Left lung (tissue), 4 donors: ENCODE measurements at regions not wholly inside any gene's neighbourhood (a gene's known extent, or its start where the extent isn't known, plus 50 kb on each side); places are given as distances from the start of the nearest gene placed in this dataset.

Experiments
- ATAC-seq: fragments of 200-7000 bp; cut with Tn5 transposase; one replicate; pipeline ENCODE4 v1.9.1; 2020; ENCODE audit warnings: moderate library complexity
- DNase-seq, 4 donors: peaks; one replicate each; pipeline ENCODE4 v3.0.0-alpha.2; 2013 to 2020
- H3K27ac ChIP-seq, 2 donors: fragments of 200-600 bp; sonication (generic) in 1 of 2; one replicate each; pipeline versions ENCODE4 v1.5.0 to v1.8.0; 2020 to 2021
- H3K27me3 ChIP-seq, 2 donors: fragments of 200-600 bp; sonication (generic) in 1 of 2; one replicate each; pipeline versions ENCODE4 v1.5.0 to v1.8.0; 2020 to 2021
- H3K36me3 ChIP-seq, 2 donors: fragments of 200-600 bp; sonication (generic) in 1 of 2; one replicate each; pipeline versions ENCODE4 v1.5.0 to v1.8.0; 2020 to 2021
- H3K4me1 ChIP-seq, 2 donors: fragments of 200-600 bp; one replicate each; pipeline ENCODE4 v1.8.0; 2021
- H3K4me3 ChIP-seq, 2 donors: fragments of 200-600 bp; sonication (generic) in 1 of 2; one replicate each; pipeline versions ENCODE4 v1.5.0 to v1.8.0; 2020 to 2021; ENCODE audit warnings: mild to moderate bottlenecking in 1 of 2
- H3K9me3 ChIP-seq, 2 donors: fragments of 200-600 bp; sonication (generic) in 1 of 2; one replicate each; pipeline versions ENCODE4 v1.5.0 to v1.8.0; 2020 to 2021
- intact Hi-C, 2 donors: fragments of 100-400 bp; cut with DNase I; formaldehyde crosslinking; loops; one replicate each; pipeline versions ENCODE4 v1.11.2 to v1.14.2; 2022
- TF ChIP-seq, protein P1 (sequence below), 2 donors: fragments of 200-600 bp; sonication (generic) in 1 of 2; IDR thresholded peaks; one replicate each; pipeline versions ENCODE4 v1.5.0 to v1.8.0; 2021; ENCODE audit warnings: antibody characterized with exemption in 2 of 2
- donor health status: DM: no; HTN: yes; CAD: no.
- donor health status: DM: no; HTN: no; CAD: no.

DNA sequence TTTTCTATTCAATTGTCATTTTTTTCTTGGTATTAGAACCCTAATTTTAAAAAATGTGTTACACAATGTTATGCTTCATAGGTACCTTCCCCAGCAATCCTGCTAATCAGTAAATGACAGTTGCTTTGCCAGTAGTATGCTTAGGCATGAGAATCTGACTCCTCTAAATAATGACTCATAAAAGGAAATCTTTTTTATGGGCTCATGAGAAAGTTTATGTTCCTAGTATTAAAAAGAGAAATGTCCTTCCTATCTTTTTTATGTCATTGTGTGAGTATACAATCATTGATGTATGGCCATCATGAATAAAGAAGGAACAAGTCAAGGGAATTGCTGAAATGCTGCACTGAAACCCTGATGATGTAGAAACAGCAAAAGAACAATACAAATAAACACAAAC is 1237.7 kb upstream of the PCDH20 start:
- no peaks in the 10 kb centered on the region for H3K27me3 ChIP-seq
- no peak for DNase-seq
- TF ChIP-seq, protein P1, sequence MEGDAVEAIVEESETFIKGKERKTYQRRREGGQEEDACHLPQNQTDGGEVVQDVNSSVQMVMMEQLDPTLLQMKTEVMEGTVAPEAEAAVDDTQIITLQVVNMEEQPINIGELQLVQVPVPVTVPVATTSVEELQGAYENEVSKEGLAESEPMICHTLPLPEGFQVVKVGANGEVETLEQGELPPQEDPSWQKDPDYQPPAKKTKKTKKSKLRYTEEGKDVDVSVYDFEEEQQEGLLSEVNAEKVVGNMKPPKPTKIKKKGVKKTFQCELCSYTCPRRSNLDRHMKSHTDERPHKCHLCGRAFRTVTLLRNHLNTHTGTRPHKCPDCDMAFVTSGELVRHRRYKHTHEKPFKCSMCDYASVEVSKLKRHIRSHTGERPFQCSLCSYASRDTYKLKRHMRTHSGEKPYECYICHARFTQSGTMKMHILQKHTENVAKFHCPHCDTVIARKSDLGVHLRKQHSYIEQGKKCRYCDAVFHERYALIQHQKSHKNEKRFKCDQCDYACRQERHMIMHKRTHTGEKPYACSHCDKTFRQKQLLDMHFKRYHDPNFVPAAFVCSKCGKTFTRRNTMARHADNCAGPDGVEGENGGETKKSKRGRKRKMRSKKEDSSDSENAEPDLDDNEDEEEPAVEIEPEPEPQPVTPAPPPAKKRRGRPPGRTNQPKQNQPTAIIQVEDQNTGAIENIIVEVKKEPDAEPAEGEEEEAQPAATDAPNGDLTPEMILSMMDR (IDR thresholded peaks at IDR 0.05), result no peak
- H3K36me3 ChIP-seq, result no peaks in the 10 kb centered on the region
- no peak for ATAC-seq
- no peaks in the 10 kb centered on the region for H3K9me3 ChIP-seq
- no peaks in the 10 kb centered on the region for H3K4me1 ChIP-seq
- no peak overlapping the region for H3K4me3 ChIP-seq
- H3K27ac ChIP-seq, result no peak overlapping the region
- intact Hi-C loops, result no loop called here

GRCh38 chr13:62643799-62644524 is 1228.3 kb upstream of the PCDH20 start:
- TF ChIP-seq, protein P1 (IDR thresholded peaks at IDR 0.05), result no peak
- Histone ChIP-seq H3K27ac (no peak overlapping the region), H3K9me3 (no peaks in the 10 kb centered on the region), H3K36me3 (no peaks in the 10 kb centered on the region), H3K27me3 (no peaks in the 10 kb centered on the region), H3K4me3 (no peak overlapping the region), H3K4me1 (no peaks in the 10 kb centered on the region)
- DNase-seq (no peak), ATAC-seq (no peak)
- intact Hi-C loops, result no loop called here

DNA sequence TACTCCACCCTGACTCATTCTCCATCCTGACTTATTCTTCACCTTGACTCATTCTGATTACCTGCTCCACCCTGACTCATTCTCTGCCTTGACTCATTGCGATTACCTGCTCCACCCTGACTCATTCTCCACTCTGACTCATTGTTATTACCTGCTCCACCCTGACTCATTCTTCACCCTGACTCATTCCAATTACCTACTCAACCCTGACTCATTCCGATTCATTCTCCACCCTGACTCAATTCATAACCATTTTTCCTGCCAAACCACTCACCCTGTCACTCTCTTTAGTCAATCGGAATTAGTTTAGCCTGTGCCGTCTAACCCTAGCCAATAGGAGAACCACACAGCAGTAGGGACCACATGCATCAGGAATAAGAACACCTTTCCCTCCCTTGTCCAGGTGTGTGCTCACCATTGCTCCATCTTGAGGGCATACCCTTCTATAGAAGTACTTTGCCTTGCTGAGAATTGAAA is 1227.4 kb upstream of the PCDH20 start:
- Histone ChIP-seq H3K4me3 (no peak overlapping the region), H3K27me3 (no peaks in the 10 kb centered on the region), H3K9me3 (no peaks in the 10 kb centered on the region), H3K4me1 (no peaks in the 10 kb centered on the region), H3K27ac (no peak overlapping the region), H3K36me3 (no peaks in the 10 kb centered on the region)
- no peak for ATAC-seq
- intact Hi-C loops, result no loop called here
- DNase-seq, result no peak
- TF ChIP-seq, protein P1 (IDR thresholded peaks at IDR 0.05), result no peak

DNA sequence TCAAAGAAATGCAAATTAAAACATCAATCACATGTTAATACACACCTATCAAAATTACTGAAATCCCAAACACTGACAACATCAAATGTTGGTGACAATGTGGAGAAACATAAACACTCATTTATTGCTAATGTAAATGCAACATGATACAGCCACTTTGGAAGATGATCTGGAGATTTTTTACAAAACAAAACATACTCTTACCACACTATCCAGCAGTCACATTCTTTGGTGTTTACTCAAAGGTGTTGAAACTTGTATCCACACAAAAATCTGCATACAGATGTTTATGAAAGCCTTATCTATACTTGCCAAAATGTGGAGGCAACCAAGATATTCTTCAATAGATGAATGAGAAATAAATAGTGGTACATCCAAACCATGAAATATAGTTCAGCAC is 1219.5 kb upstream of the PCDH20 start:
- DNase-seq (no peak), ATAC-seq (no peak)
- Histone ChIP-seq H3K36me3 (no peaks in the 10 kb centered on the region), H3K4me3 (no peak overlapping the region), H3K27ac (no peak overlapping the region), H3K9me3 (no peaks in the 10 kb centered on the region), H3K4me1 (no peaks in the 10 kb centered on the region), H3K27me3 (no peaks in the 10 kb centered on the region)
- TF ChIP-seq, protein P1 (IDR thresholded peaks at IDR 0.05), result no peak
- intact Hi-C loops, result no loop called here

- ATAC-seq (no peak), DNase-seq (no peak)
- TF ChIP-seq, protein P1 (IDR thresholded peaks at IDR 0.05), result no peak
- Histone ChIP-seq H3K27me3 (no peaks in the 10 kb centered on the region), H3K27ac (no peak overlapping the region), H3K36me3 (no peaks in the 10 kb centered on the region), H3K4me3 (no peak overlapping the region), H3K4me1 (no peaks in the 10 kb centered on the region), H3K9me3 (no peaks in the 10 kb centered on the region)
- intact Hi-C loops, result no loop called here
Observed at GRCh38 chr13:62633448-62633847, 1217.8 kb upstream of the PCDH20 start.
